Endodermal cell (in vitro differentiated cells): ENCODE measurements at regions not wholly inside any gene's neighbourhood (a gene's known extent, or its start where the extent isn't known, plus 50 kb on each side); places are given as distances from the start of the nearest gene placed in this dataset.

Experiments
- DNase-seq: peaks from one replicate; pipeline ENCODE4 v3.0.0-alpha.2; 2017
- H3K27ac ChIP-seq: 2 replicates; pipeline ENCODE4 v1.5.1; 2013; ENCODE audit warnings: mild to moderate bottlenecking, low read depth, low read length, moderate library complexity
- H3K27me3 ChIP-seq: 2 replicates; pipeline ENCODE4 v1.6.1; 2013; ENCODE audit warnings: mild to moderate bottlenecking, low read length, moderate library complexity; ENCODE audit not compliant: insufficient read depth, control insufficient read depth, poor library complexity, severe bottlenecking
- H3K36me3 ChIP-seq: 2 replicates; pipeline ENCODE4 v1.7.0; 2013; ENCODE audit warnings: mild to moderate bottlenecking, low read length, moderate library complexity; ENCODE audit not compliant: control insufficient read depth, insufficient read depth
- H3K4me1 ChIP-seq: one replicate; pipeline ENCODE4 v1.7.0; 2013; ENCODE audit warnings: low read length; ENCODE audit not compliant: control insufficient read depth, insufficient read depth
- H3K4me3 ChIP-seq: 2 replicates; pipeline ENCODE4 v1.5.1; 2013; ENCODE audit warnings: mild to moderate bottlenecking, low read length, moderate library complexity
- H3K9ac ChIP-seq: 2 replicates; pipeline ENCODE4 v1.6.1; 2013; ENCODE audit warnings: mild to moderate bottlenecking, low read length, moderate library complexity; ENCODE audit not compliant: poor library complexity, severe bottlenecking; ENCODE audit errors: extremely low read depth
- H3K9me3 ChIP-seq: 2 replicates; pipeline ENCODE4 v1.6.1; 2013; ENCODE audit warnings: mild to moderate bottlenecking, low read length, moderate library complexity; ENCODE audit not compliant: control insufficient read depth
- H3K27ac Mint-ChIP-seq: 2 replicates; pipeline ENCODE4 v1.8.0; 2020; ENCODE audit warnings: mixed read lengths
- H3K27me3 Mint-ChIP-seq: 2 replicates; pipeline ENCODE4 v1.8.0; 2021; ENCODE audit warnings: mild to moderate bottlenecking, mixed read lengths; ENCODE audit not compliant: insufficient read depth
- H3K36me3 Mint-ChIP-seq: 2 replicates; pipeline ENCODE4 v1.8.0; 2020; ENCODE audit warnings: low read depth, mixed read lengths
- H3K4me1 Mint-ChIP-seq: 2 replicates; pipeline ENCODE4 v1.8.0; 2020; ENCODE audit warnings: mixed read lengths
- H3K4me3 Mint-ChIP-seq: 2 replicates; pipeline ENCODE4 v1.8.0; 2020; ENCODE audit warnings: mild to moderate bottlenecking, moderate library complexity, mixed read lengths
- H3K9me3 Mint-ChIP-seq: 2 replicates; pipeline ENCODE4 v1.8.0; 2020; ENCODE audit warnings: mild to moderate bottlenecking, mixed read lengths
- WGBS, 2 experiments: methylation state at CpG; one replicate each; pipeline versions ENCODE4 v1.1.5 to v1.1.7; 2013; ENCODE audit warnings: missing lambda C conversion rate in 2 of 2, mixed read lengths in 1 of 2; ENCODE audit not compliant: insufficient coverage in 1 of 2, insufficient read length in 1 of 2; 5-methylcytosine and 5-hydroxymethylcytosine counted together
- TF ChIP-seq, protein P1 (sequence below): fragments of 200-600 bp; sonication (generic); conservative IDR thresholded peaks from 2 replicates; pipeline ENCODE4 v1.5.0; 2021; ENCODE audit warnings: antibody characterized with exemption, mild to moderate bottlenecking

DNA sequence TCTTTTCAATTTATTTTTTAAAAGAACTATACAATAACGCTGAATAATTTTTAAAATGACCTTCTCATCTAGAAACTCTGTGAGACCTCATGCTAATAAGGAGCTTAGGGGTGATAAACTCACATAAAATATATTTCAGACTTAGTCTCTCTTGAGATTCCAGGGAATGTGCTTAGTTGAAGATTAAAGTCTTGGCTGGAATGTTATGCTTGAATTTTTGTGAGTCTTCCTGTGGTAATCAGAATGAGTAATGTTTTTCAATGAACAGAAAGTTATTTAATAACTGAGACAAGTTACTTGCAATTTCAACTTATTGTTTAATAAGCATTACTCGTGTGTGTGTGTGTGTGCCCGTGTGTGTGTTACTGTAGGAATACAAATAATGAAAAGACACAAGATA lies 379.9 kb upstream of the EPHA7 start:
- 90% methylated on average over 3 of the region's 3 CpGs; no CpG with 5 or more reads in 1 of the 2 experiments for WGBS, 2 experiments
- no peak for DNase-seq
- H3K27ac Mint-ChIP-seq: no peak overlapping the region
- Histone ChIP-seq H3K36me3 (no peaks in the 10 kb centered on the region), H3K9ac (no peak overlapping the region), H3K9me3 (no peaks in the 10 kb centered on the region), H3K27me3 (no peaks in the 10 kb centered on the region), H3K4me1 (no peaks in the 10 kb centered on the region), H3K27ac (no peak overlapping the region), H3K4me3 (no peak overlapping the region)
- H3K9me3 Mint-ChIP-seq: no peaks in the 10 kb centered on the region
- no peak overlapping the region for H3K4me3 Mint-ChIP-seq
- peaks cover 3% of the 10 kb centered on the region for H3K36me3 Mint-ChIP-seq
- TF ChIP-seq, protein P1, sequence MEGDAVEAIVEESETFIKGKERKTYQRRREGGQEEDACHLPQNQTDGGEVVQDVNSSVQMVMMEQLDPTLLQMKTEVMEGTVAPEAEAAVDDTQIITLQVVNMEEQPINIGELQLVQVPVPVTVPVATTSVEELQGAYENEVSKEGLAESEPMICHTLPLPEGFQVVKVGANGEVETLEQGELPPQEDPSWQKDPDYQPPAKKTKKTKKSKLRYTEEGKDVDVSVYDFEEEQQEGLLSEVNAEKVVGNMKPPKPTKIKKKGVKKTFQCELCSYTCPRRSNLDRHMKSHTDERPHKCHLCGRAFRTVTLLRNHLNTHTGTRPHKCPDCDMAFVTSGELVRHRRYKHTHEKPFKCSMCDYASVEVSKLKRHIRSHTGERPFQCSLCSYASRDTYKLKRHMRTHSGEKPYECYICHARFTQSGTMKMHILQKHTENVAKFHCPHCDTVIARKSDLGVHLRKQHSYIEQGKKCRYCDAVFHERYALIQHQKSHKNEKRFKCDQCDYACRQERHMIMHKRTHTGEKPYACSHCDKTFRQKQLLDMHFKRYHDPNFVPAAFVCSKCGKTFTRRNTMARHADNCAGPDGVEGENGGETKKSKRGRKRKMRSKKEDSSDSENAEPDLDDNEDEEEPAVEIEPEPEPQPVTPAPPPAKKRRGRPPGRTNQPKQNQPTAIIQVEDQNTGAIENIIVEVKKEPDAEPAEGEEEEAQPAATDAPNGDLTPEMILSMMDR: no peak
- H3K27me3 Mint-ChIP-seq: no peaks in the 10 kb centered on the region
- H3K4me1 Mint-ChIP-seq: no peaks in the 10 kb centered on the region

- H3K27ac ChIP-seq: no peak overlapping the region
- H3K36me3 Mint-ChIP-seq: no peaks in the 10 kb centered on the region
- H3K27me3 Mint-ChIP-seq: no peaks in the 10 kb centered on the region
- no peaks in the 10 kb centered on the region for H3K9me3 ChIP-seq
- TF ChIP-seq, protein P1: no peak
- H3K27ac Mint-ChIP-seq: no peak overlapping the region
- H3K9me3 Mint-ChIP-seq: no peaks in the 10 kb centered on the region
- DNase-seq: no peak
- H3K4me1 ChIP-seq: no peaks in the 10 kb centered on the region
- H3K36me3 ChIP-seq: no peaks in the 10 kb centered on the region
- no peak overlapping the region for H3K4me3 ChIP-seq
- H3K4me3 Mint-ChIP-seq: no peak overlapping the region
- H3K9ac ChIP-seq: no peak overlapping the region
- H3K27me3 ChIP-seq: no peaks in the 10 kb centered on the region
- no peaks in the 10 kb centered on the region for H3K4me1 Mint-ChIP-seq
These were observed 374.8 kb upstream of the EPHA7 start for GRCh38 chr6:93794166-93794565.

GRCh38 chr6:93792746-93793145 lies 373.4 kb upstream of the EPHA7 start:
- Mint-ChIP-seq H3K27me3 (no peaks in the 10 kb centered on the region), H3K27ac (no peak overlapping the region), H3K9me3 (no peaks in the 10 kb centered on the region), H3K4me3 (no peak overlapping the region), H3K4me1 (peaks cover 2% of the 10 kb centered on the region), H3K36me3 (no peaks in the 10 kb centered on the region)
- Histone ChIP-seq H3K9me3 (no peaks in the 10 kb centered on the region), H3K27ac (no peak overlapping the region), H3K9ac (no peak overlapping the region), H3K4me3 (no peak overlapping the region), H3K36me3 (no peaks in the 10 kb centered on the region), H3K4me1 (peaks cover 2% of the 10 kb centered on the region), H3K27me3 (no peaks in the 10 kb centered on the region)
- no peak for DNase-seq
- WGBS, 2 experiments: 89% methylated on average over 2 to 4 of the region's 4 CpGs
- TF ChIP-seq, protein P1: no peak
